Hematopoietic multipotent progenitor cell (in vitro differentiated cells): ENCODE measurements at regions not wholly inside any gene's neighbourhood (a gene's known extent, or its start where the extent isn't known, plus 50 kb on each side); places are given as distances from the start of the nearest gene placed in this dataset.
"Not testable (repeated sequence)": the region's sequence is repeated elsewhere in the genome, so short reads cannot be mapped to it uniquely, and the experiment has no call there.

Experiments used
- DNase-seq, 3 donors: peaks; one replicate each; pipeline ENCODE4 v3.0.0-alpha.2; 2011 to 2015; ENCODE audit warnings: low read depth in 2 of 3, low spot score in 2 of 3

DNA sequence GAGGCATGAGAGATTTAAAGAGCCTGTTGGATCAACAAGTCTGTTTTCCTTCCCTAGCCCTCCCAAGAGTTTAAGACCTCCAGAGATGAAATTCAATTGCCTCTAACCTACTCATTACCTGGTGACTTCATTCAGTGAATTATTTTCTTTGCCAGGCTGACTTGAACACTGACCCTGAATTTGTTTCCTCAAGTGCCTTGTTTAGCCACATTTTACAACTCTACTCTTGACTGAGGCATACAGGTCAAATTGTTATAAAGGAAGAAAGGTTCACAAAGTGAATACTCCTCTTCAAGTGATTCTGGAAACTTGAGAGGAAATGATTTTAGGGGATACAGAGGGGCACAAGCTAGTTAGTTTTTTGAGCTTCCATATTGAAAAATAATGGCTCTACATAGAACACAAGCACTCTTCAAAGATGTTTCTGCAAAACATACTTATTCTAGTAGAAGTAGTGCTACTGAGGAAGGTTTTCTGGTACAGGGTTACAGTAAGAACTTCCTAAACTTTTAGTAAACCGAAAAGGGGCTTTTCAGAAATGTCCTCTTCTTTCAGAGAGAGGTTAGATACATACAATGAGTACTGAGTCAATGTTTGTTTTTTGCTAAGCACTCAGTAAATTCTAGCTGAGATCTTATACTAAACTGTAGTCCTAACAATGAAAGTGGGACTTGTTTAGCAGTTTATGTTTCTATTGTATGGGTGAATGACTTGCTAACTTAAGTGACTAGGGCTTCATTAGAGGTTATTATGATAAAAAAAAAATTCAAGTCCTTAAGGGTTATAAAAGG, 137.4 kb upstream of the SATB1 start:
- DNase-seq: no peak

DNA sequence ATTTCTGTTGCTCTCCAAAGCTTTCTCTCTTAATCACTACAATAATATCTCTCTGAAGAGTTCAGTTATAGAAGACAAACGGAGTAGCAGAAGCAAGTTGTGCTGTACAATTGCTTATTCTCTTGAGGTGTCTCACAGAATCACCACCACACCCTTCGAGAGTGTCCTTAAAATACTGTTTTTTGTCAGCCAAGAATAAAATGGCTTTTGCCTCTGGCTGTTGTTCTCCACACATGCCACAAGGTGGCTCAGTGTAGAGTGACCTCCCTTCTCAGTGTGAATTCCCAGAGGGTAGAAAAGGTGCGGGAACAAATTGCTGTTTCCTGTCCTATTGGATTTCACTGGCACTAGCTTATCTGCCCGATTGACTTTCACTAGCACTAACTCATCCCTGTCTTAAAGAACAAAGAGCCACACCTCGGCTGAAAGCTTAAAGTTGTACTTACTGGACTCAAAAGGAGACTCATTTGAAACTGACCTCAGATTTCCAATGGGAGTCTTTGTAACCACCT, 134.2 kb upstream of the SATB1 start:
- peak; percentile 17 to 61 (median 18) for DNase-seq

GRCh38 chr3:18558507-18558906, 133.4 kb upstream of the SATB1 start:
- DNase-seq: no peak

DNA sequence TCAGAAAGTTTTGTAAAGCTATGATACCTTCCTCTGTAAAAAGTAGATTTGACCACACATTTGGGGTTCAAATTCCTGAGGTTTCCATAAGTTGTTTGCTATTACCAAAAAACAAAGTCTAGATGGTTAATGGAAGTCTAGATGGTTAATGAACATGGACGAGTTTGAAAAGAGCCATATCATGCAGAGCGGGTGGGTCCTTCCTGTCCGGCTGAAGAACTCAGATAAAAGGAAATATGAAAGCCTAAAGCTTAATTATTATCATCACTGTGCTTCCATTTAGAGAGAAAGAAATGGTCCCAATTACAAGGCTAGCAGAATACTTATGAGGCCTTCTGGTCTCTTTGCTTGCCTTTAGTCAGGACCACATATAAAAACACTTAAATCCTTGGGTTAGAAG, 132.1 kb upstream of the SATB1 start:
- peak in 1 of 3 donors; percentile 19 for DNase-seq

DNA sequence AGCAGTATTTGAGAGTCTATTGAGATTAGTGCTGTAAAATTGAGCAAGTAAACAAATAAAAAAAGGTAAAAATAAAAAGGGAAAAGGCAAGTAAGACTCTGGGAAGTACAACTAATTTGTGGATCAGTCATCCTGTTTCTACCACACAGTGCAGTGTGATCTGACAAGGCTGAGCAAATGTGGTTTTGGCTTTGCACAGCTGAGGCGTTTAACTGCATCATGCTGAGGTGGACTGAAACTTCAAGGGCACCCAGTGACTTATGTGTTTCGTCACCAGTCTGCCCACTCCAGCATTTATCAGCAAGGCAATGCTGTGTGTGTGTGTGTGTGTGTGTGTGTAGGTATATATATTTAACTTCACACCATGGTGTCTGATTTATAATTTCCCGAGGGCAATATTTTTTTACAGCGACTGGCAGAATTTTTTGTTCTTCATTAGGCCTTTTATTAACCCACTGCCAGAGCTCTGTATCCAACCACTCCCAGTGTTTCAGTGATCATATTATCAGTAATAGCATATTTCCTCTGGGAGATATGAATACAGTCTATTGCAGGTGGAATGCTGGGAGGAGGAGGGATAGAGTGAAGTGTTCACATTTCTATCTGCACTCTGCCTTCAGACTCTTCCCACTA, 131.5 kb upstream of the SATB1 start:
- peak in 2 of 3 donors; percentile 13 to 34 for DNase-seq

- DNase-seq: no peak
Observed at GRCh38 chr3:18556001-18556408, 130.9 kb upstream of the SATB1 start.

DNA sequence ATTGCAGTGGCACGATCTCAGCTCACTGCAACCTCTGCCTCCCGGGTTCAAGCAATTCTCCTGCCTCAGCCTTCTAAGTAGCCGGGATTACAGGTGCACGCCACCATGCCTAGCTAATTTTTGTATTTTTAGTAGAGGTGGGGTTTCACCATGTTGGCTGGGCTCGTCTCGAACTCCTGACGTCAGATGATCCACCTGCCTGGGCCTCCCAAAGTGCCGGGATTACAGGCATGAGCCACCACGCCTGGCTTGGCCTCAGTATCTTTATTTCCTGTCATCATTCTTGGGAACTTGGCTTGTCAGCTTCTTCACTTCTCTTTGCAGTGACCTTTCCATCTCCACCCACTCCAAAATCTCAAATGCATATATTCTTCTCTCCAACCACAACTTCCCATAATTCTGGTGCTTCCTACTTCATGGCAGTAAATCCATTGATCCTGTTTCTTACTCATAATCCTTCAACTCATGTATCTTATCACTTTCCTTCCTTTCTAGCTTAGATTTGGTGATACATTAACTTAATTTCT, 127.5 kb upstream of the SATB1 start:
- not testable (repeated sequence) for DNase-seq

DNA sequence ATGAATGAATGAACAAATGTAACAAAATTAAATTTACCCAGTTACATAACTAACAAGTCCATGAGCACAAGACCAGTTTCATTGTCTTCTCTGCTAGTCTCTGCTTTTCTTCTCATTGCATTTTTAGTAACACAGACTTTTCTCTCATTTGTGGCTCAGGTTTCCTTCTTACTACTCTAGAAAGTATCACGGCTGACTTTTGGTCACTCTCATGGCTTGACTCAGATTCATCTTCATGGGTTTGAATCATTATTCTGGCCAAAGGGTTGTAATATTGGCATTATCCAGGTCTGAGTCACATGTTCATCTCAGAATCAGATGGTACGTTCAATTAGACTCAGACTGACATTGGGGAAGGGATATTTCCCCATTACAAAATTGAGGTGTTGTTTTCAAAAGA, 121.5 kb upstream of the SATB1 start:
- no peak for DNase-seq

DNA sequence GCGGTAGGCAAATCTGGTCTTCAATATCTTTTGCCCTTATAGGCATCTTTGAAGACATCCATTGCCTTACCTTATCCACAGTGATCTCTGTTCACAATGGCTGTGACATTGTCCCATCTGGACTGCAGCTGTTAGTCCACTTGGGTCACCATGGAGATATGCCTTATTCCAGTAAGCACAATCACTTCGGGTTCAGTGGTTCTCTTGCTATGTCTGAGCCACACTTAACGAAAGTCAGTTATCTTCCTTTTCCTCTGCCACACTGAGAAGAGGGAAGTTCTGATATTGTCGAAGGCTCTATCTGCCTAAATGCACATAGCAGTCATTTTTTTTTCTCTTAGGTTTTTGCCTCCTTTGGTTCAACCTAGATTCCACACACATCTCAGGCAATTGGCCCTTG, 119.0 kb upstream of the SATB1 start:
- DNase-seq: peak in 1 of 3 donors; percentile 44

GRCh38 chr3:18538463-18539230, 113.5 kb upstream of the SATB1 start:
- no peak for DNase-seq

- DNase-seq: no peak
Observed at GRCh38 chr3:18533039-18533438, 107.9 kb upstream of the SATB1 start.

- no peak for DNase-seq
Observed at GRCh38 chr3:18531662-18532061, 106.5 kb upstream of the SATB1 start.

GRCh38 chr3:18529631-18530030, 104.5 kb upstream of the SATB1 start:
- DNase-seq: no peak

GRCh38 chr3:18527691-18528090, 102.6 kb upstream of the SATB1 start:
- no peak for DNase-seq

DNA sequence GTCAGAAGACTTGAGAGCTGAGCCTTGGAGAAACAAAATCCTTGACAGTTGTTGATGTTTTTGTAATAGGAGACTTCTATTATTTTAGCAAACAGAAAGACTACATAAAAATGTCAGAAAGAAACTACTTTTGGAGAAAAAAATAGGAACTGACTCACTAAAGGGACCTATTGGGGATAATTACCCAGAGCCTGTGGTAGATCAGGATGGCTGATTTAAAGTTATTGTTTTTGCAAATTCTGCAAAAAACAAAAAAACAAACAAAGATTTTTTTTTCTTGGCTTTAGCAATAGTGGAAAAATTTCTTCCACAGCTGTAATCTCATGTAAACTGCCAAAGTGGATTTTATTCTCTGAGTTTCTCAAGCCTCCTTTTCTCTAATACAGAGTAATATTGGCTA, 101.5 kb upstream of the SATB1 start:
- no peak for DNase-seq

DNA sequence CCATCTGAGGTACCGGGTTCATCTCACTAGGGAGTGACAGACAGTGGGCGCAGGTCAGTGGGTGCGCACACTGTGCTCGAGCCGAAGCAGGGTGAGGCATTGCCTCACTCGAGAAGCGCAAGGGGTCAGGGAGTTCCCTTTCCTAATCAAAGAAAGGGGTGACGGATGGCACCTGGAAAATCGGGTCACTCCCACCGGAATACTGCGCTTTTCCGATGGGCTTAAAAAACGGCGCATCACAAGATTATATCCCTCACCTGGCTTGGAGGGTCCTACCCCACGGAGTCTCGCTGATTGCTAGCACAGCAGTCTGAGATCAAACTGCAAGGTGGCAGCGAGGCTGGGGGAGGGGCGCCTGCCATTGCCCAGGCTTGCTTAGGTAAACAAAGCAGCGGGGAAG, 91.0 kb upstream of the SATB1 start:
- not testable (repeated sequence) for DNase-seq

DNA sequence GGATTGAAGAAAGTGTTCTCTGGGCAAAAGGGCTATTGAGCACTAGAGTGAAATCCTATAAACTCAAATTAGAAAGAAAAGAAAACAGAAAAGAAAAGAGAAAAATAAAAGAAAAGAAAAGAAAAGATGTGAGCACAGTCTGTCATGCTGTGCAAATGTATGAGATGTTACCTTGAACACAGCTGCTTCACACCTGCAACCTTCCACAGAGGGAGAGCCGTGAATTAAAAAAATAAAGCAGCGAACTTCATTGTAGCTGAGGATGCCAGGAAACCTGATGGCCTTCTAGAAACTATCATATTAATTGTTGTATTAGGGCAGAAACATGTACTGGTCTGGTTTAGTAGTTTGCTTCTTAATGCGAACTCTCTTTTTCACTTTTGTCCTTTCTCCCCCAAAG, 88.0 kb upstream of the SATB1 start:
- DNase-seq: no peak

DNA sequence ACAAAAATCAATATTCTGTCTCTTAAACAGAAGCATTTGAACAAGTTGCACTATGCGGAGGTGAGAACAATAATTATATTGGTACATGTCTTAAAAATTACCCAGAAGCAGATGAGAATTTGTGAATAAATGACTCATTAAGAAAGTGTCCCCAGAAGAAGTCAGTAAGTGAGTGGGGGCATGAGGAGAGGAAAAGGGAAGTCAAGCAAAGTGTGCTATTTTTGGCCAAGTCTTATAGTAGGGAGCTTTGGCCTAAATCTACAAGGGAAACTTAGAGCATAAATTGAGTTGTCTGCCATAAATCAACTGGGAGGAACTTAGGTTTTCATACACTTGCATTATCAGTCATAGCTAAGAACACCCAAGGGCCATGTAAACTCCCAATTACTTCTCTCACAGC, 86.9 kb upstream of the SATB1 start:
- DNase-seq: peak in 2 of 3 donors; percentile 46 to 89

- DNase-seq: no peak
Observed at GRCh38 chr3:18510947-18511346, 85.8 kb upstream of the SATB1 start.

DNA sequence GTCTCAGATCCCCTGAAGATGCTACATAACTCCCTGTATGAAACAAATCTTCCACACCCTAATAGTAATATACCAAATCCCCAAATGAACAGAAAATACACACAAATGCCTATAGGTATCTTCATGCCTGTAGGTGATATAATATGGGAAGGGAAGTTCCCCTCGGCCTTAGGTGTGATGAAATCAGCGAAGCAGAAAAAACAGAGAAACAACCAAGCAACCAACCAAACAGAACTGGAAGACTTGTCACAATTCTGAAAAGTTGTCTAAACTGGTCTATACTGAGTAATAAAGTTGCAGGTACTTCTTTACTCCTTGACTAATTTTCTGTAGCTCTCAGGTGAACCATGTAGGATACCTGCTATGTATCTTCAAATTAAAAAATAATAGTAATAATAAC, 82.2 kb upstream of the SATB1 start:
- no peak for DNase-seq

DNA sequence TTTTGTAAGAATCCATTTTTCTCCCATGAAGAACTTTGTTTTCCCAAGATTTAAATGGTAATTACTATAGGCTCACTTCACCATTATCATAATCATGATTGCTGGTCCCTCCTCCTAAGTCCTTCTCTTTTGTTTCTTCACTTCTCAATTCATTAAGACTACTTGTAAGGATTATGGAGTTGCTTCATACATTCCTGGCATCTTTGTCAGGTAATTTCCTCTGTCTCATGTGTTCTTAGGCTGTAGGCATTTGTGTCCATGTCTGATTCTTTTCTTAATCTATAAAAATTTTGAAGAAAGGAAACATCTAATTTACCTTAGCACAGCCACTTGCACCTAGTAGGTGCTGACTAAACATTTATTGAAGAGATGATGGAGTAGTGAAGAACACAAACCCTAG, 79.9 kb upstream of the SATB1 start:
- DNase-seq: no peak
